GM06990 (cell line): ENCODE measurements at regions not wholly inside any gene's neighbourhood (a gene's known extent, or its start where the extent isn't known, plus 50 kb on each side); places are given as distances from the start of the nearest gene placed in this dataset.
A peak's percentile ranks its signal among the peaks of the same experiment; 100 is the strongest.
"Not testable (repeated sequence)": the region's sequence is repeated elsewhere in the genome, so short reads cannot be mapped to it uniquely, and the experiment has no call there.

Experiments
- DNase-seq: peaks from one replicate; pipeline ENCODE4 v3.0.0-alpha.2; 2011; ENCODE audit not compliant: insufficient read length; ENCODE audit errors: extremely low read depth
- H3K27me3 ChIP-seq: replicated peaks from 2 replicates; pipeline ENCODE4 v1.6.0; 2011; ENCODE audit warnings: low read length; ENCODE audit not compliant: control insufficient read depth, insufficient read depth
- H3K36me3 ChIP-seq: 2 replicates; pipeline ENCODE4 v1.5.1; 2011; ENCODE audit warnings: low read length; ENCODE audit not compliant: control insufficient read depth, insufficient read depth
- H3K4me3 ChIP-seq: replicated peaks from 2 replicates; pipeline ENCODE4 v1.5.1; 2011; ENCODE audit warnings: low read depth, mild to moderate bottlenecking, control low read depth, low read length
- CTCF ChIP-seq: IDR thresholded peaks from 2 replicates; pipeline ENCODE4 v1.5.1; 2011; ENCODE audit warnings: low read length, control low read depth, mild to moderate bottlenecking, inconsistent platforms; ENCODE audit not compliant: insufficient read depth, poor library complexity, severe bottlenecking

- no peak for DNase-seq
- H3K27me3 ChIP-seq = no peaks in the 10 kb centered on the region
- peak overlapping the region; percentile 49 for H3K4me3 ChIP-seq
- no peak for TF ChIP-seq CTCF
- H3K36me3 ChIP-seq = no peaks in the 10 kb centered on the region
These were observed 140.8 kb upstream of the PGRMC2 start for GRCh38 chr4:128428397-128428796.

GRCh38 chr4:128427832-128428366 lies 140.3 kb upstream of the PGRMC2 start:
- peak overlapping the region; percentile 49 for H3K4me3 ChIP-seq
- peak; percentile 26 for TF ChIP-seq CTCF
- H3K36me3 ChIP-seq = no peaks in the 10 kb centered on the region
- DNase-seq = no peak
- H3K27me3 ChIP-seq = no peaks in the 10 kb centered on the region

- no peak overlapping the region for H3K4me3 ChIP-seq
- no peak for TF ChIP-seq CTCF
- no peaks in the 10 kb centered on the region for H3K36me3 ChIP-seq
- no peaks in the 10 kb centered on the region for H3K27me3 ChIP-seq
- no peak for DNase-seq
These were observed 137.2 kb upstream of the PGRMC2 start for GRCh38 chr4:128424527-128425497.

- not testable (repeated sequence) for H3K4me3 ChIP-seq, DNase-seq
These were observed 134.7 kb upstream of the PGRMC2 start for GRCh38 chr4:128422296-128422695.

GRCh38 chr4:128416921-128417320 lies 129.3 kb upstream of the PGRMC2 start:
- no peak overlapping the region for H3K4me3 ChIP-seq
- DNase-seq = no peak
- H3K27me3 ChIP-seq = no peaks in the 10 kb centered on the region
- no peaks in the 10 kb centered on the region for H3K36me3 ChIP-seq
- no peak for TF ChIP-seq CTCF

More at GRCh38 chr4:128422296-128422695, 134.7 kb upstream of the PGRMC2 start:
- H3K36me3 ChIP-seq, H3K27me3 ChIP-seq: not testable (repeated sequence)

GRCh38 chr4:128410037-128410436 lies 122.4 kb upstream of the PGRMC2 start:
- Histone ChIP-seq H3K27me3 (no peaks in the 10 kb centered on the region), H3K4me3 (no peak overlapping the region), H3K36me3 (no peaks in the 10 kb centered on the region)
- no peak for TF ChIP-seq CTCF
- DNase-seq = no peak
